ENCODE measurements at regions not wholly inside any gene's neighbourhood (a gene's known extent, or its start where the extent isn't known, plus 50 kb on each side); places are given as distances from the start of the nearest gene placed in this dataset.
A peak's percentile ranks its signal among the peaks of the same experiment; 100 is the strongest.

DNA sequence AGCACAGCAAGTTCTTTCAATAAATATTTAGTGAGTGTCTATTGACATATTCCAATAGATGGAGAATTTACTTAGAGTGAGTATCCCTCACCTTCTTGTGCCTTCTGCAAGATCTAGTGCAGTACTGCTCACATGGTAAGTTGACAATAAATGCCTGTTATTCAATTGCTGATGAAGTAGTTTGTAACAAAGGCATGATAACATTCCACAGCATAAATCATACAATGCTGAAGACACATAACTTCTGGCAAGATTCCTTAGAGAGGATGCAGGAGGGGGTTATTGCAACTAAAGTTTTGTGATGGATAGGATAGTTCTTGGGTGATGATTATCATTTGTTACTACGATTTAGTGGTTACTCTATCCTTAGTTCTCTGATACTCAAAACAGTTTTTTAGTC, 112.2 kb upstream of the RBMS3 start:
- DNase-seq (ENCODE audit: low read depth in 2 of 2): no peak
- TF ChIP-seq, protein P1, sequence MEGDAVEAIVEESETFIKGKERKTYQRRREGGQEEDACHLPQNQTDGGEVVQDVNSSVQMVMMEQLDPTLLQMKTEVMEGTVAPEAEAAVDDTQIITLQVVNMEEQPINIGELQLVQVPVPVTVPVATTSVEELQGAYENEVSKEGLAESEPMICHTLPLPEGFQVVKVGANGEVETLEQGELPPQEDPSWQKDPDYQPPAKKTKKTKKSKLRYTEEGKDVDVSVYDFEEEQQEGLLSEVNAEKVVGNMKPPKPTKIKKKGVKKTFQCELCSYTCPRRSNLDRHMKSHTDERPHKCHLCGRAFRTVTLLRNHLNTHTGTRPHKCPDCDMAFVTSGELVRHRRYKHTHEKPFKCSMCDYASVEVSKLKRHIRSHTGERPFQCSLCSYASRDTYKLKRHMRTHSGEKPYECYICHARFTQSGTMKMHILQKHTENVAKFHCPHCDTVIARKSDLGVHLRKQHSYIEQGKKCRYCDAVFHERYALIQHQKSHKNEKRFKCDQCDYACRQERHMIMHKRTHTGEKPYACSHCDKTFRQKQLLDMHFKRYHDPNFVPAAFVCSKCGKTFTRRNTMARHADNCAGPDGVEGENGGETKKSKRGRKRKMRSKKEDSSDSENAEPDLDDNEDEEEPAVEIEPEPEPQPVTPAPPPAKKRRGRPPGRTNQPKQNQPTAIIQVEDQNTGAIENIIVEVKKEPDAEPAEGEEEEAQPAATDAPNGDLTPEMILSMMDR (IDR thresholded peaks at IDR 0.05; ENCODE audit: low read depth, low read length): no peak
- H3K4me3 ChIP-seq (replicated peaks in 1 of 2; ENCODE audit: low read depth in 2 of 2, low read length in 2 of 2): no peak overlapping the region

DNA sequence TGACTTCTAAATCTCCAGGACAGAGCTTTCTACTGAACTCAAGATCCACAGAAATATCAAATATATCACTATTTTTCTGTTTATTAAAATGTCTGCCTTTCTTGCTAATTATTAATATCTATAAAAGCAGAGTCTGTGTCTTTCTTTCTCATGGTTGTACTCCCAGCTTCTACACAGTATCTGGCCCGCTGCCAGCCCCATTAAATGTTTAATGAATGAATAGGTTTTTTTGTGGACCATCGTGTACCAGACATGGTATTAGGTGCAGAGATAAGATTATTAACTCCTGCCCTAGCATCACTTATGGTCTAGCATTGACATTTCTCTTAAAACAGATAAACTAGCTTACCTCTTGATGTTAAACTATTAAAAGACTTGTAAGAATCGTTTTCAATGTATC, 111.4 kb upstream of the RBMS3 start:
- H3K4me3 ChIP-seq (replicated peaks in 1 of 2; ENCODE audit: low read depth in 2 of 2, low read length in 2 of 2): no peak overlapping the region
- TF ChIP-seq, protein P1 (IDR thresholded peaks at IDR 0.05; ENCODE audit: low read depth, low read length): no peak
- DNase-seq (ENCODE audit: low read depth in 2 of 2): no peak

DNA sequence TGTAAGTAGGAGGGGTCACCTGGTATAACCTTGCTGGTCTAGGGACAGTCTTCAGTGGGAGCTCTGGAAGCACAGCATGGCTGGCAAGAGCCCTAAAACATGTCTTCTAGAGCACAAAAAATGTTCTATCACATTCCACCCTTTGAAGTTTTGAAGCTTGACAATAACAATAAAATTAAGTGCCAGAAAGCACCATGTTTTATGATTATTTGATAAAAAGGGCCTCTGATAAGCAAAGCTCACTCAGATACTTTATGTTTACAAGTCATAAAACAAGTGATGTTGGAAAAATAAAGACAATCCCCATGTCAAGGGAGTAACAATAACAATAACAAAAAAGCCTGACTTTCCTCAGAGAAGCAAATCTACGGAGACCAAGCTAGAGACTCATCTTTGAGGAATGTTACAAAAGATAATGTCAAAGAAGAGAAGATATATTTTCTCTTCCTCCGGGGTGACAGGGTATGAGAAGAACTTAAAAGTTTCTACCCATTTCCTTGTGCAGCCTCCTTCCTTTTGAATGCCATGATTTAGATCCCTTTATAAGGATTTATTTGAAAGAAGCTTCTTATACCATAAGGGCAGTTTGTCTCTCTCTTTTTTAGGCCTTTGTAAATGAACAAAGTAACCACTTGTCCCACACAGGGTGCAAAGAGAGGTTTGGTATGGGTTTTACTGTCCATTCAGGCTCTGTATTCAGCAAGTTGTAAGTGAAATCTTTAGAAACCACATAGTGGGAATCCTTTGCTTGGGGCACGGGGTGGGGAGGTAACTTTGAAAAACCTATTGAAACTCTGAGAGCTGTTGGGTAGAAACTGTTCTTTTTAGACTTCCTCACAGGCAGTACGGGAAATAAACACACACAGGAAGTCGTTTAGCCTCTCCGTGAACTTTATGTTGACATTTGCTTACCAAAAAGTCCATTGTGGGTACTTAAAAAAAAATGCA, 109.6 kb upstream of the RBMS3 start:
- TF ChIP-seq, protein P1 (IDR thresholded peaks at IDR 0.05; ENCODE audit: low read depth, low read length): no peak
- no peak overlapping the region for H3K4me3 ChIP-seq (replicated peaks in 1 of 2; ENCODE audit: low read depth in 2 of 2, low read length in 2 of 2)
- DNase-seq (ENCODE audit: low read depth in 2 of 2): peak; percentile 57 to 63

DNA sequence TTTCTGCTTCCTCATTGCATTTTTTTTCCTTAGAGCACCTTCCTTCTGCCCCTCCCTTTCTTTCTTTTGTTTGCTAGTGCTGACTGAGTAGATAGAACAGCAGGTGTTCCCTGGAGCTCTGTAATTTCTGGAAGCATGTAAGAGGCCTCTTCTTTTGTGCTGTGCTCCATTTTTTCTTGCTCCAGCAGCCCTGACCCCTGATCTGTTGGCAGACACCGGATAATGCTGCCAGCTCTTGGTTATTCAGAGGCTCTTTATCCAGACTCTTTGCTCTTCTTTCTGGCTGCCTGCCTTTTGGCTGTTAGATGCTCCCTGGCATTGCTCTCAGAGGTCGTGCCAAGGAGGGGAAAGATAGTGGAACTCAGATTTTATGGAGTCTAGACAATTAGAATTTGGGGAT, 104.4 kb upstream of the RBMS3 start:
- no peak overlapping the region for H3K4me3 ChIP-seq (replicated peaks in 1 of 2; ENCODE audit: low read depth in 2 of 2, low read length in 2 of 2)
- TF ChIP-seq, protein P1 (IDR thresholded peaks at IDR 0.05; ENCODE audit: low read depth, low read length): no peak
- DNase-seq (ENCODE audit: low read depth in 2 of 2): no peak

DNA sequence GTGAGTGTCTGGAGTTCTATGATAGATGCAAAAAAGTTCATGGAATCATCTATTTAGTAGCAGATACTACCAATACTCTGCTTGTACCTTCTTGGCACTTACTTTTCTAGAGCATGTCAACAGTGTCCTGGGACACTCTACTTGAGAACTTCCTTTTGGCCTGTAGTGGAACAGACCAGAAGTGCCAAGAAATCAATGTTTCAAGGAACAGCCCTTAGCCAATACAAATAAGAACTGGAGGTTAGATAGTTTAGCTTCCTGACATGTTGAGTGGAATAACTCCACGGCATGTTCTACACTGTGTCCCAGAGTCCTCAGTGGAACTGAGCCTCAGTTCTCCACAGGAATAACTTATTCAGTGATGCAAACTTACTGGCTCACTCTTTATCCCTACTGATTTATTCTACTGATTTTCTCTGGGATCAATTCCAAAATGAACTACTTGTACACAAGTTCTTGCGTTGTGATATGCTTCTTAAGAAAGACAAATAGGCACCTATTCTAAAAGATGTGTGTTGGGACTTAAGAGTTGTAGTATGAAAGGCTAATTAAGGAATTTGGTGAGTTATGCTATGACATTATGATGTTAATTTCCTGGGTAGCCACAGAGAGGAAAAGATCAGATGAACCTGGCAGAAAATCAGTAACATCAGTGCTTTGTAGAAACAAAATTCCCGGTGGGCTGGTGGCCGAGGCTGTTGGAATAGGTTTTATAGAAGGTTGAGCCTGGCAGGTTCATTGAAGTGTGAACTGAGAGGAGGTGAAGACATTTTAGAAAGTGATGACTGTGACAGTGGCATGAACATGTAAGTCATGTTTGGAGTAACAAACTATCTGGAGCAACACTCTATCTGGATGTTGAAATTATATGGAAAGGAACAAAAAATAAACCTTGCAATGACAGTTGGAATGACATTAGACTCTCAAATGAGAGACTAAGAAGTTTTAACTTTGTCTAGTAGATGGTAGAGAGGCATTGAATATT, 101.8 kb upstream of the RBMS3 start:
- TF ChIP-seq, protein P1 (IDR thresholded peaks at IDR 0.05; ENCODE audit: low read depth, low read length): no peak
- no peak overlapping the region for H3K4me3 ChIP-seq (replicated peaks in 1 of 2; ENCODE audit: low read depth in 2 of 2, low read length in 2 of 2)
- no peak for DNase-seq (ENCODE audit: low read depth in 2 of 2)

DNA sequence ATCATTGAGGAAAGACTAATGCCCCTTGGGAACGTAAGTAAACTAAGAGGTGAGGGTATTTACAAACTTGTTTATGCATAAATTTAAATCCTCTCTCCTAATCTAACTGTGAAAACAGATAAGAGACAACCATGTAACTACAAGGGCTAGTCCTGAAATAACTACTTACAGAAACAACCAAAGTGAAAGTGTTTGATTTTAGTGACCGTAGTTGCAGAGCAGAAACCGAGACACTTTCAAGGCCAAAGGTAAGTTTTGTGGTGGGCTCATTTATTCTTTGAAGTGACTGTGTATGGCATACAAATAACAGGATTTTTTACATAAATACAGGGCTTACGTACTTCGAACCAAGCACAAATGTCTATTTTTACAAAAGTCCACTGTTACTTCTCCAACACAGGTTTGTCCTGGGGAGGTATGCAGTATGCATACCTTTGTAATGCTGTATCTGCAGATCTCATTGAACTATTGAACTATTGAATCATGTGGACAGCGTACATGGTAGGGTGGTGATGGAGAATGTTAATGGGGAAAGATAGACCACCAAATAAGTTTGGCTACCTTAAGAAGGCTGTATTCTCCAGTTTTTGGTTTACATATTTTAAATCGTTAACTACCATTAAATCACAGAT, 99.6 kb upstream of the RBMS3 start:
- H3K4me3 ChIP-seq (replicated peaks in 1 of 2; ENCODE audit: low read depth in 2 of 2, low read length in 2 of 2): no peak overlapping the region
- no peak for DNase-seq (ENCODE audit: low read depth in 2 of 2)
- TF ChIP-seq, protein P1 (IDR thresholded peaks at IDR 0.05; ENCODE audit: low read depth, low read length): no peak

Data from cardiac fibroblast (primary cell).